ENCODE measurements at regions not wholly inside any gene's neighbourhood (a gene's known extent, or its start where the extent isn't known, plus 50 kb on each side); places are given as distances from the start of the nearest gene placed in this dataset.
"Not testable (repeated sequence)": the region's sequence is repeated elsewhere in the genome, so short reads cannot be mapped to it uniquely, and the experiment has no call there.

- no peak for DNase-seq
Observed at GRCh38 chr5:111977436-111977829, 220.4 kb upstream of the NREP start.

GRCh38 chr5:111976705-111977435, 219.9 kb upstream of the NREP start:
- no peak for DNase-seq

GRCh38 chr5:111975133-111975532, 218.1 kb upstream of the NREP start:
- no peak for DNase-seq

- no peak for DNase-seq
Observed at GRCh38 chr5:111973961-111974360, 217.0 kb upstream of the NREP start.

DNA sequence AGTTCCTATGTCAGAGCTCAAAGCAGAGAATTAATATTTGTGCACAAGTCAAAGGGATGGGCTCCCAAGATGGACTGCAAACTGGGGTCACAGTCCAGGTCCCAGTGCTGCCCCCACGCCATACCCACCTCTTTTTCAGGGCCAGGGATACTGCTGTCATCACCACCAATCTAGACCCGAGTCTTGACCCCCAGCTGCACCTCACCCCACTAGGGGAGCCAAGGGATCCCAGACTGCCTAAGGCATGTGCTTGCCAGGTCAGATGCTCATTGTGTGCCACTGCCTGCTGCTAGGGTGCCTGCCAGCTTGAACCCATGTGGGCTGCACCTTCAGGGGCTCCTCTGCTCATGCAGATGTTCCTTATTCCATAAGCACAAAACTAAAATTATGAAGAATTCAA, 215.6 kb upstream of the NREP start:
- DNase-seq, result no peak

GRCh38 chr5:111972080-111972479, 215.1 kb upstream of the NREP start:
- no peak for DNase-seq

- no peak for DNase-seq
Observed at GRCh38 chr5:111968459-111968858, 211.5 kb upstream of the NREP start.

GRCh38 chr5:111967463-111967862, 210.5 kb upstream of the NREP start:
- no peak for DNase-seq

- no peak for DNase-seq
Observed at GRCh38 chr5:111966290-111966689, 209.3 kb upstream of the NREP start.

DNA sequence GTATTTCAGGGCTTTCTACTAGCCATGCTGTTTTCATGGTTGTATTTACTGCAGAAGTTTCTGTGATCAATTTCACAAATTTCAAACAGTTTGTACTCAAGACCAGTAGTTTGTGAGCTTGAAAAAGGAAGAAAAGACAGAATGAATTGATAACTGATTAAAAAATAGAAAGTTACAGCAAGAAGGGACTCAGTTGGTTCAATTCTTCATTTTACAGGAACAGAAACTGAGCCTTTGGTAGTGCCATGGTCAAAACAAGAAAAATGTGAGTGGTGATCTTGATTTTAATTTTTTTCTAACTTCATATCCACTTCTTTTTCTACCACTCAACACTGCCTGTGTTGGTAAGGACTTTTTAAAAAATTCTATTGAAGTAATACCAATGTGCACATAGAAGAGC, 206.6 kb upstream of the NREP start:
- no peak for DNase-seq

DNA sequence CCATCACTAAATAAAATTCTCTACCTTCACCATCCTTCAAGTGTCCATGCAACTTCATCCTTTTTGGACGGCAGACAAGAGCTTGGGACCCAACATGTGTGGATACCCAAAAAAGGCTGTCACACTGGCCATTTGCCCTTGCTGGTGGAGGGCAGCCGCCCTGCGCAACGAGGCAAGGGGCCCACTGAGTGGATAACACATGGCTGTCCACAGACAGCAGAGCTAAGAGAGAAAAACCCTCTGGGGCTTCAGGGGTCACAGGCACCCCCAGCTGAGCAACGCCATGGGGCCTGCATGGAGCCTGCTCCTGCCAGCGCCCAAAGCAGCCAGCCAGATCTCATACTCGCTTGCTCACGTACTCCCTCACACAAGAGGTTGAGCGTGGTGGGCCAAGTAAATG, 205.9 kb upstream of the NREP start:
- DNase-seq, result no peak

- DNase-seq, result no peak
Observed at GRCh38 chr5:111961862-111962261, 204.9 kb upstream of the NREP start.

- no peak for DNase-seq
Observed at GRCh38 chr5:111960476-111961215, 203.7 kb upstream of the NREP start.

GRCh38 chr5:111958851-111959250, 201.9 kb upstream of the NREP start:
- no peak for DNase-seq

DNA sequence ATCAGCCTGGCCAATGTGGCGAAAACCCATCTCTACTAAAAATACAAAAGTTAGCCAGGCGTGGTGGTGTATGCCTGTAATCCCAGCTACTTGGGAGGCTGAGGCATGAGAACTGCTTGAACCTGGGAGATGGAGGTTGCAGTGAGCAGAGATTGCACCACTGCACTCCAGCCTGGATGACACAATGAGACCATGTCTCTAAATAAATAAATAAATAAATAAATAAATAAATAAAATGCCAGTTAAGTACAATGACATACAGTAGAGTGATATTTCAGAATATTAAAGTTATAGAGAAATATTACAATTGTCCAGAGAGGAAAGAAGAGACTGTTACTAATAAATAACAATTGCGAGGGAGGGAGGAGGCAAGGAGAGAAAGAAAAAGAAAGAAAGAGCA, 199.8 kb upstream of the NREP start:
- not testable (repeated sequence) for DNase-seq

- no peak for DNase-seq
Observed at GRCh38 chr5:111954516-111955395, 197.8 kb upstream of the NREP start.

DNA sequence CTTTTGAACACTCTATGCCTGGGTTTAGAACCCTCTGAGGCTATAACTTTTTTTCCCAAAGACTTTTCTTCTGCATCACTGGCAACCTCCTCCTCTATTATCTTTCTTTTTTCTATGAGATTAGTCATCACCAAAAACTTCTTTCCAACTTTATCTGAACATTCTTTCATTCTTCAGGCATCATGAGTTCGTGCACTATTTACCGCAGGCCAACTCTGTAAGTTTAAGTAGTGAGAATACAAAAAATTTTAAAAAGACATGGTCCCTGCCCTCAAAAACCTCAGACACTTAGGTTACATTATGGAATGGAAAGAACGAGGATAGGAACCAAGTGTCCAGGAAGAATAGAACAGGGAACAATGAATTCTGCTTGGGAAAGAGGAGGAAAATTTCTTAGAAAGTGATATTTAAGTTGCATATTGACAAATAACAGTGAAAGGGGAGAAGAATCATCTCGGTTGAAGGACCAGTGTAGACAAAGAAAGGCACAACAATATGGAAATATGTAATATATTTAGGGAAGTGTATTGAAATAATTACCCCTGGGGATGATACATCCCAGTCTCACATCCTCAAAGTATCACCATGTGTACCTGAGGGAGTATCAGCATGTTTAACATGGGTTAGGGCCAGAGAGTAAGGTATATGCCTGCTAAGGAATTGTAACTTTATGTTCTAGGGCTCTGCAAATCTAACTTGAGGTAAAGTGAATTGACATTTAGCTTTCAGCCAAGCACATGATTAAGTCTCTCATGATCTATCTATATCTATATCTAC, 196.5 kb upstream of the NREP start:
- no peak for DNase-seq

DNA sequence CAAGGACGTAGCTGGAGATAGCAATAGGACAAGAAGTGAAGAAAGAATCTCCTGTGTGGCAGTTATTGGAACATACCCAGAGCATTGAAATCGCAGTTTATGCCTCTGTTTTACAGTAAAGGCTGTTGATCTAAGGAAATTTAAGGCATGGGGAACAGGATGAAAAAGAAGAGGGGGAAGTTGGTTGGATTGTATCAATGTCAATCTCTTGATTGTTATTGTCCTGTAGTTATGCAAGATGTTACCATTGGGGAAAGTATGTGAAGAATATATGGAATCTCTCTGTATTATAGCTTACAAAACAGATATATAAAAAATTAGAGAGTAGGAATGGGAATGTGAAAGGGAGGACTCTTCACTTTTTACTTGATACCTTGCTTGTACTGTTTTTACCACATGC, 195.6 kb upstream of the NREP start:
- no peak for DNase-seq

- no peak for DNase-seq
Observed at GRCh38 chr5:111950660-111951059, 193.7 kb upstream of the NREP start.

GRCh38 chr5:111948092-111948841, 191.3 kb upstream of the NREP start:
- no peak for DNase-seq

DNA sequence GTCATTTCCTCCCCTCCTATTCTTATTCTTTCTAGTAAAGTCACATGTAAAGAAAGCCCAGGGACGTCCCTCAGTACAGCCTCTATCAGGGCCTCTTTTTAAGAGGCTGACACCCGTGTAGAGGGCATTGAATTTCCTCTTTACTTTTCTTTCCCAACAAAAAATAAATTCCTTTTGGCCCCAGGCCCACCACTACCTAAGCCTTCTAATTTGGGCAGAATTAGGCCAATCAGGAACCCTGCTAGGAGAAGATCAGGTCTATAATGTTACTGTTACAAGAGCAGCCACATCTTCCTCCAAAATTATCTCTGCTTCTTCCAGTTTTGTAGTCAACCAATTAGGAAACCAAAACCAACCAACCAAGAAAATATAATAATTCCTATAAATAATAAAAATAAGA, 189.6 kb upstream of the NREP start:
- no peak for DNase-seq

All from amygdala (tissue), 56 donors.